ENCODE measurements at regions not wholly inside any gene's neighbourhood (a gene's known extent, or its start where the extent isn't known, plus 50 kb on each side); places are given as distances from the start of the nearest gene placed in this dataset.
A peak's percentile ranks its signal among the peaks of the same experiment; 100 is the strongest.

- Histone ChIP-seq H3K36me3 (ENCODE audit: control insufficient read depth in 3 of 3, insufficient read depth in 2 of 3, low read depth in 1 of 3, low read length in 3 of 3) (no peaks in the 10 kb centered on the region), H3K9me3 (ENCODE audit: control insufficient read depth in 2 of 2, insufficient read depth in 1 of 2, low read depth in 1 of 2, low read length in 1 of 2) (no peaks in the 10 kb centered on the region), H3K4me1 (ENCODE audit: control insufficient read depth in 3 of 3, insufficient read depth in 2 of 3, low read depth in 1 of 3, low read length in 2 of 3) (no peaks in the 10 kb centered on the region), H3K4me3 (ENCODE audit: low read depth in 1 of 3, low read length in 3 of 3) (no peak overlapping the region), H3K27me3 (ENCODE audit: control insufficient read depth in 3 of 3, insufficient read depth in 3 of 3, low read length in 3 of 3) (no peaks in the 10 kb centered on the region), H3K27ac (ENCODE audit: low read depth in 1 of 3, low read length in 2 of 3) (no peak overlapping the region)
- DNase-seq (no peak), FAIRE-seq (no peak)
- WGBS, 3 donors, result 54 to 71% (median 70%) methylated on average over 8 of the region's 8 CpGs
Observed at GRCh38 chr14:26870722-26871617, 273.1 kb upstream of the NOVA1 start.

- Histone ChIP-seq H3K4me1 (ENCODE audit: control insufficient read depth in 3 of 3, insufficient read depth in 2 of 3, low read depth in 1 of 3, low read length in 2 of 3) (no peaks in the 10 kb centered on the region), H3K4me3 (ENCODE audit: low read depth in 1 of 3, low read length in 3 of 3) (no peak overlapping the region), H3K27ac (ENCODE audit: low read depth in 1 of 3, low read length in 2 of 3) (no peak overlapping the region), H3K27me3 (ENCODE audit: control insufficient read depth in 3 of 3, insufficient read depth in 3 of 3, low read length in 3 of 3) (no peaks in the 10 kb centered on the region), H3K36me3 (ENCODE audit: control insufficient read depth in 3 of 3, insufficient read depth in 2 of 3, low read depth in 1 of 3, low read length in 3 of 3) (no peaks in the 10 kb centered on the region), H3K9me3 (ENCODE audit: control insufficient read depth in 2 of 2, insufficient read depth in 1 of 2, low read depth in 1 of 2, low read length in 1 of 2) (no peaks in the 10 kb centered on the region)
- WGBS, 3 donors, result 33 to 49% (median 42%) methylated on average over 8 of the region's 8 CpGs
- no peak for DNase-seq
- FAIRE-seq, result no peak
Observed at GRCh38 chr14:26872515-26873361, 274.9 kb upstream of the NOVA1 start.

- H3K9me3 ChIP-seq (ENCODE audit: control insufficient read depth in 2 of 2, insufficient read depth in 1 of 2, low read depth in 1 of 2, low read length in 1 of 2), result no peaks in the 10 kb centered on the region
- WGBS, 3 donors, result 52 to 74% (median 54%) methylated on average over 4 of the region's 4 CpGs
- DNase-seq (no peak), FAIRE-seq (no peak)
- no peak overlapping the region for H3K4me3 ChIP-seq (ENCODE audit: low read depth in 1 of 3, low read length in 3 of 3)
- no peaks in the 10 kb centered on the region for H3K4me1 ChIP-seq (ENCODE audit: control insufficient read depth in 3 of 3, insufficient read depth in 2 of 3, low read depth in 1 of 3, low read length in 2 of 3)
- no peak overlapping the region for H3K27ac ChIP-seq (ENCODE audit: low read depth in 1 of 3, low read length in 2 of 3)
- H3K36me3 ChIP-seq (ENCODE audit: control insufficient read depth in 3 of 3, insufficient read depth in 2 of 3, low read depth in 1 of 3, low read length in 3 of 3), result no peaks in the 10 kb centered on the region
- H3K27me3 ChIP-seq (ENCODE audit: control insufficient read depth in 3 of 3, insufficient read depth in 3 of 3, low read length in 3 of 3), result no peaks in the 10 kb centered on the region
Observed at GRCh38 chr14:26873362-26873960, 275.6 kb upstream of the NOVA1 start.

- no peak overlapping the region for H3K4me3 ChIP-seq (ENCODE audit: low read depth in 1 of 3, low read length in 3 of 3)
- no peaks in the 10 kb centered on the region for H3K4me1 ChIP-seq (ENCODE audit: control insufficient read depth in 3 of 3, insufficient read depth in 2 of 3, low read depth in 1 of 3, low read length in 2 of 3)
- no peaks in the 10 kb centered on the region for H3K9me3 ChIP-seq (ENCODE audit: control insufficient read depth in 2 of 2, insufficient read depth in 1 of 2, low read depth in 1 of 2, low read length in 1 of 2)
- no peaks in the 10 kb centered on the region for H3K36me3 ChIP-seq (ENCODE audit: control insufficient read depth in 3 of 3, insufficient read depth in 2 of 3, low read depth in 1 of 3, low read length in 3 of 3)
- no peak overlapping the region for H3K27ac ChIP-seq (ENCODE audit: low read depth in 1 of 3, low read length in 2 of 3)
- DNase-seq (no peak), FAIRE-seq (no peak)
- no peaks in the 10 kb centered on the region for H3K27me3 ChIP-seq (ENCODE audit: control insufficient read depth in 3 of 3, insufficient read depth in 3 of 3, low read length in 3 of 3)
- 63 to 87% (median 63%) methylated on average over 1 of the region's 1 CpG for WGBS, 3 donors
Observed at GRCh38 chr14:26887847-26888246, 290.0 kb upstream of the NOVA1 start.

GRCh38 chr14:26888592-26888991 lies 290.8 kb upstream of the NOVA1 start:
- Histone ChIP-seq H3K36me3 (ENCODE audit: control insufficient read depth in 3 of 3, insufficient read depth in 2 of 3, low read depth in 1 of 3, low read length in 3 of 3) (no peaks in the 10 kb centered on the region), H3K27ac (ENCODE audit: low read depth in 1 of 3, low read length in 2 of 3) (no peak overlapping the region), H3K4me1 (ENCODE audit: control insufficient read depth in 3 of 3, insufficient read depth in 2 of 3, low read depth in 1 of 3, low read length in 2 of 3) (no peaks in the 10 kb centered on the region), H3K9me3 (ENCODE audit: control insufficient read depth in 2 of 2, insufficient read depth in 1 of 2, low read depth in 1 of 2, low read length in 1 of 2) (no peaks in the 10 kb centered on the region), H3K4me3 (ENCODE audit: low read depth in 1 of 3, low read length in 3 of 3) (no peak overlapping the region), H3K27me3 (ENCODE audit: control insufficient read depth in 3 of 3, insufficient read depth in 3 of 3, low read length in 3 of 3) (no peaks in the 10 kb centered on the region)
- no peak for DNase-seq
- no peak for FAIRE-seq
- 76 to 90% (median 78%) methylated on average over 1 of the region's 1 CpG for WGBS, 3 donors

GRCh38 chr14:26896447-26896846 lies 298.6 kb upstream of the NOVA1 start:
- FAIRE-seq, result no peak
- 71 to 74% (median 71%) methylated on average over 3 of the region's 3 CpGs for WGBS, 3 donors

GRCh38 chr14:26897196-26897595 lies 299.4 kb upstream of the NOVA1 start:
- Histone ChIP-seq H3K4me1 (ENCODE audit: control insufficient read depth in 3 of 3, insufficient read depth in 2 of 3, low read depth in 1 of 3, low read length in 2 of 3) (no peaks in the 10 kb centered on the region), H3K4me3 (ENCODE audit: low read depth in 1 of 3, low read length in 3 of 3) (no peak overlapping the region), H3K27me3 (ENCODE audit: control insufficient read depth in 3 of 3, insufficient read depth in 3 of 3, low read length in 3 of 3) (no peaks in the 10 kb centered on the region), H3K27ac (ENCODE audit: low read depth in 1 of 3, low read length in 2 of 3) (no peak overlapping the region), H3K9me3 (ENCODE audit: control insufficient read depth in 2 of 2, insufficient read depth in 1 of 2, low read depth in 1 of 2, low read length in 1 of 2) (no peaks in the 10 kb centered on the region), H3K36me3 (ENCODE audit: control insufficient read depth in 3 of 3, insufficient read depth in 2 of 3, low read depth in 1 of 3, low read length in 3 of 3) (no peaks in the 10 kb centered on the region)
- DNase-seq (no peak), FAIRE-seq (no peak)

More at GRCh38 chr14:26896447-26896846, 298.6 kb upstream of the NOVA1 start:
- Histone ChIP-seq H3K27me3 (ENCODE audit: control insufficient read depth in 3 of 3, insufficient read depth in 3 of 3, low read length in 3 of 3) (no peaks in the 10 kb centered on the region), H3K9me3 (ENCODE audit: control insufficient read depth in 2 of 2, insufficient read depth in 1 of 2, low read depth in 1 of 2, low read length in 1 of 2) (no peaks in the 10 kb centered on the region), H3K36me3 (ENCODE audit: control insufficient read depth in 3 of 3, insufficient read depth in 2 of 3, low read depth in 1 of 3, low read length in 3 of 3) (no peaks in the 10 kb centered on the region), H3K4me3 (ENCODE audit: low read depth in 1 of 3, low read length in 3 of 3) (no peak overlapping the region), H3K27ac (ENCODE audit: low read depth in 1 of 3, low read length in 2 of 3) (no peak overlapping the region), H3K4me1 (ENCODE audit: control insufficient read depth in 3 of 3, insufficient read depth in 2 of 3, low read depth in 1 of 3, low read length in 2 of 3) (no peaks in the 10 kb centered on the region)
- DNase-seq, result no peak

GRCh38 chr14:26905229-26905628 lies 307.4 kb upstream of the NOVA1 start:
- H3K27me3 ChIP-seq (ENCODE audit: control insufficient read depth in 3 of 3, insufficient read depth in 3 of 3, low read length in 3 of 3), result no peaks in the 10 kb centered on the region
- FAIRE-seq, result peak; percentile 15
- no peak overlapping the region for H3K4me3 ChIP-seq (ENCODE audit: low read depth in 1 of 3, low read length in 3 of 3)
- no peaks in the 10 kb centered on the region for H3K9me3 ChIP-seq (ENCODE audit: control insufficient read depth in 2 of 2, insufficient read depth in 1 of 2, low read depth in 1 of 2, low read length in 1 of 2)
- WGBS, 3 donors, result 57 to 76% (median 65%) methylated on average over 3 of the region's 3 CpGs
- no peak overlapping the region for H3K27ac ChIP-seq (ENCODE audit: low read depth in 1 of 3, low read length in 2 of 3)
- H3K36me3 ChIP-seq (ENCODE audit: control insufficient read depth in 3 of 3, insufficient read depth in 2 of 3, low read depth in 1 of 3, low read length in 3 of 3), result no peaks in the 10 kb centered on the region
- DNase-seq, result no peak
- no peaks in the 10 kb centered on the region for H3K4me1 ChIP-seq (ENCODE audit: control insufficient read depth in 3 of 3, insufficient read depth in 2 of 3, low read depth in 1 of 3, low read length in 2 of 3)
